ENCODE measurements at regions not wholly inside any gene's neighbourhood (a gene's known extent, or its start where the extent isn't known, plus 50 kb on each side); places are given as distances from the start of the nearest gene placed in this dataset.

DNA sequence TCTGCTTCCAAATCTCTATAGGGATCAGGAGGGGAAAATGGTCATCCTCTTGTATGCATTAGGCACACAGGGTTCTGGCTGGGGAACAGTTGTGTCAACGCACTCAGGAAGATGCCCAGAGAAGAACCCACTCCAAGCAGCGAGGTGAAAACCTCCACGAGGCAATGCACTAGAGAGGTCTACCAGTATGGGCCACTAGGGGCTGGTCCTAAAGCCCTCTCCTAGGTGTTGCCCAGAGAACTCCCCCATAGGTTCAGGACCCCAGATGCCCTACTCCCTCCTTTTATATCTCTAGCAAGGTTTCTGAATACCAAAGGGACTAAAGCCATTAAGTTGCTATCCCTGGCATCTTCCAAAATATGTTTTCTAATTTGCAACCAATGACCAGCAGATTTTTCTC lies 142.7 kb upstream of the NLGN4X start:
- DNase-seq (ENCODE audit: low read depth): no peak
- no peak overlapping the region for H3K4me3 ChIP-seq (ENCODE audit: low read depth, low read length)
- TF ChIP-seq, protein P1, sequence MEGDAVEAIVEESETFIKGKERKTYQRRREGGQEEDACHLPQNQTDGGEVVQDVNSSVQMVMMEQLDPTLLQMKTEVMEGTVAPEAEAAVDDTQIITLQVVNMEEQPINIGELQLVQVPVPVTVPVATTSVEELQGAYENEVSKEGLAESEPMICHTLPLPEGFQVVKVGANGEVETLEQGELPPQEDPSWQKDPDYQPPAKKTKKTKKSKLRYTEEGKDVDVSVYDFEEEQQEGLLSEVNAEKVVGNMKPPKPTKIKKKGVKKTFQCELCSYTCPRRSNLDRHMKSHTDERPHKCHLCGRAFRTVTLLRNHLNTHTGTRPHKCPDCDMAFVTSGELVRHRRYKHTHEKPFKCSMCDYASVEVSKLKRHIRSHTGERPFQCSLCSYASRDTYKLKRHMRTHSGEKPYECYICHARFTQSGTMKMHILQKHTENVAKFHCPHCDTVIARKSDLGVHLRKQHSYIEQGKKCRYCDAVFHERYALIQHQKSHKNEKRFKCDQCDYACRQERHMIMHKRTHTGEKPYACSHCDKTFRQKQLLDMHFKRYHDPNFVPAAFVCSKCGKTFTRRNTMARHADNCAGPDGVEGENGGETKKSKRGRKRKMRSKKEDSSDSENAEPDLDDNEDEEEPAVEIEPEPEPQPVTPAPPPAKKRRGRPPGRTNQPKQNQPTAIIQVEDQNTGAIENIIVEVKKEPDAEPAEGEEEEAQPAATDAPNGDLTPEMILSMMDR (conservative IDR thresholded peaks at IDR 0.05; ENCODE audit: low read depth, low read length): no peak

DNA sequence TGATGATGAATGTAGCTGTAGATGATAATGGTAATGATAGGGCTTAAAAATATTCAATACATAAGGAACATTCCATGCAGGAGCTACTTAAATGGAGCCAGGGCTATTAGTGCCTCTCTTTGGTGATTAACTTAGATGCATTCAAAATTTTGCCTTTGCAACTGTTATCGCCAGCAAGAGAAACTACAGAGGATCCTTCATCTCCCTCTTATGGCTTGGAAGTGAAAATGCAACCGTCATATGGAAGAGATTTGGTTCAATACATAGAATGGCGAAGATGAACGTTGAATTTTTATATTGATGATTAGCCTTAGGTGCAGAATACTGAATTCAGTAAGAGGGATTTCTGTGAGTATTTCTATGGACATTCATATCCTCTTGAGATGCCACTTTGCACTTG lies 134.5 kb upstream of the NLGN4X start:
- DNase-seq (ENCODE audit: low read depth): no peak
- TF ChIP-seq, protein P1 (conservative IDR thresholded peaks at IDR 0.05; ENCODE audit: low read depth, low read length): no peak
- no peak overlapping the region for H3K4me3 ChIP-seq (ENCODE audit: low read depth, low read length)

DNA sequence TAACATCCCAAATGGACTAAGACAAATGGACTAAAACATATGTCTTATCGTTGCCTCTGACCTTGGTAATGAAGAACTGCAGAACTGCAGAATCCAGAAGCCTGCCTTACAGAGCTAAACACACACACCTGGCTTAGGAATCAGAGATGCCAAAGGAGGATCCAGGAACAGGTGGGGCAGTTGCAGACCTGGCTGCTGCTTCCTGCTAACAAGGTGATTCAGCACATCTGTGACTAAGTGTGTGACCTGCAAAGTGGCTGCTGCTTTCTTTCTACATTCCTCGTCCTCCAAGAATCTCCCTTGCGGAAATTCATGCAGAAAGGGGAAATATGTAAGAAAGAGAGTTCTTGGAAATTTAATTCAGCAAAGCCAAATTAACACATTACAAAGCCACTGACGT lies 96.8 kb upstream of the NLGN4X start:
- no peak for DNase-seq (ENCODE audit: low read depth)
- H3K4me3 ChIP-seq (ENCODE audit: low read depth, low read length): no peak overlapping the region
- TF ChIP-seq, protein P1 (conservative IDR thresholded peaks at IDR 0.05; ENCODE audit: low read depth, low read length): no peak

DNA sequence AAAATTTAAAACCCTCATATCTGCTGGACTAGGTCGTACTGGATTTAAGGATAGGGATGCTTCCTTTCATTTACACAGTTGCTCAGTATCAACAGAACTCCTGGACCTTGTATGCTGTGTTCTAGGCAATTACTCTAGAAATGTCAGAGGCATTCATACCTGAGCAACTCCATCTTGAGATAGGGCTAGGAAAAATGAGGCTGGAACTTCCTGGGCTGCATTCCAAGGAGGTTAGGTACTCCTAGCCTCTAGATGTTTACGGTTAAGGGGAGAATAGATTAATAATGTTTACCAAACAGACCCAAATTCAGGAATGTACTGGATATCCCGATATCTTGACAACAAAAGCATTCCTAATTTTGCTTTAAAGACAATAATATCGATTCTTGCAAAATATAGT lies 84.7 kb upstream of the NLGN4X start:
- TF ChIP-seq, protein P1 (conservative IDR thresholded peaks at IDR 0.05; ENCODE audit: low read depth, low read length): no peak
- DNase-seq (ENCODE audit: low read depth): no peak

DNA sequence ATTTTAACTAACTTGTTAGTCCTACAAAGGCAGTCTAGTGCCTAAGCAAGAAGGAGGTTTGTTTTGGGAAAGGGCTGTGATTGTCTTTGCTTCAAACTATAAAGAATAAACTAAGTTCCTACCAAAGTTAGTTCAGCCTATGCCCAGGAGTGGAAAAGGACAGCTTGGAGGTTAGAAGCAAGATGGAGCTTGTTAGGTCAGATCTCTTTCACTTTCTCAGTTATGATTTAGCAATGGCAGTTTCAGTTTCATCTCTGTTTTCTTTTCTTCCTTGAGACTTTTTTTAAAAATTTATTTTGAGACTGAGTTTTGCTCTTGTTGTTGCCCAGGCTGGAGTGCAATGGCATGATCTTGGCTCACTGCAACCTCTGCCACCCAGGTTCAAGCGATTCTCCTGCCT lies 82.9 kb upstream of the NLGN4X start:
- DNase-seq (ENCODE audit: low read depth): no peak
- no peak overlapping the region for H3K4me3 ChIP-seq (ENCODE audit: low read depth, low read length)
- TF ChIP-seq, protein P1 (conservative IDR thresholded peaks at IDR 0.05; ENCODE audit: low read depth, low read length): no peak

More for the DNA sequence above, 84.7 kb upstream of the NLGN4X start:
- no peak overlapping the region for H3K4me3 ChIP-seq (ENCODE audit: low read depth, low read length)

DNA sequence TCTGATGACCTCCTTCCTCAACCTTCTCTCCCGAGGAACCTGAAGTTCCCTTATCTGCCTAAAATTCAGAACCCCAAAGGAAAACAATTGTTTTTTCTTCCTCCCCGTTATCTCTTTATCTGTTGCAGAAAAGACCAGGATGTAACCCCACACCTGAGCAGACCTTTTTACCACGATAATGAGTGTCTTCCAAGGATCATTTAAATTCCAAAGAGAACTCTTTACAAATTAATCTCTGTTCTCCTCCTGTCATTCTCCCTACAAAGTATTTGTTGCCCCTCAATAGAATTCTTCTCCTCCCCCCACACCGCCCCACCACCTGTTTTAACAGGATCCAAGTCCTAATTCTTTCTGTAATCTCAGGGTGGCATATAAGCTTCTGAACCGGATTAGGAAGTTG lies 78.5 kb upstream of the NLGN4X start:
- TF ChIP-seq, protein P1 (conservative IDR thresholded peaks at IDR 0.05; ENCODE audit: low read depth, low read length): no peak
- no peak overlapping the region for H3K4me3 ChIP-seq (ENCODE audit: low read depth, low read length)
- DNase-seq (ENCODE audit: low read depth): no peak

DNA sequence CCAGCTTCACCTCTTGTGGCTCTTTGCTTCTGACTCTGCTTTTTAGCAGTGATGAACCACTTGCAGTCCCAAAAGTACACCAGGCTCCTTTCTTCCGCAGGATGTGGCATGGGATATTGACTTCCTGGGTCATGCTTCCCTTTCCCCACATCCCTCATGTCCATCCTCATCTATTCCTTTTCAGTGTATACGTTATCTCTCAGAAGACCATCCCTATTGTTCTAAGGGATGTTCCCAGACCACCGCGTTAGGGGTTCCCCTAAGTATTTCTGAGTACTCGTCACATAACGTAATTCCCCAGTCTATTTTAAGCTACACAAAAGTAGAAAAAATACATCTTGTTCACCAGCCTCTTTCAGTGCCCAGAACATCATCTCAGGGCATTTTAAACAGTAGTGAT lies 71.1 kb upstream of the NLGN4X start:
- TF ChIP-seq, protein P1 (conservative IDR thresholded peaks at IDR 0.05; ENCODE audit: low read depth, low read length): no peak
- H3K4me3 ChIP-seq (ENCODE audit: low read depth, low read length): no peak overlapping the region

More for the DNA sequence above, 71.1 kb upstream of the NLGN4X start:
- no peak for DNase-seq (ENCODE audit: low read depth)

All from epithelial cell of proximal tubule (primary cell).